SK-N-SH treated with all-trans-retinoic acid at 6 μM for 48 hours (cell line): ENCODE measurements at regions not wholly inside any gene's neighbourhood (a gene's known extent, or its start where the extent isn't known, plus 50 kb on each side); places are given as distances from the start of the nearest gene placed in this dataset.
A peak's percentile ranks its signal among the peaks of the same experiment; 100 is the strongest.

Source experiments
- ATAC-seq: fragments of 200-7000 bp; cut with Tn5 transposase; 3 replicates; pipeline ENCODE4 v1.9.1; 2020; ENCODE audit warnings: mild to moderate bottlenecking, moderate library complexity
- ARNTL ChIP-seq: fragments of 450-650 bp; formaldehyde crosslinking; IDR thresholded peaks from 2 replicates; pipeline ENCODE4 v1.5.0; 2020; ENCODE audit warnings: low read depth, mild to moderate bottlenecking, moderate library complexity, borderline replicate concordance
- BACH2 ChIP-seq: fragments of 250-450 bp; sonication (Bioruptor Pico); IDR thresholded peaks from 2 replicates; pipeline ENCODE4 v1.9.0; 2021; ENCODE audit warnings: mild to moderate bottlenecking, borderline replicate concordance
- CREB5 ChIP-seq: fragments of 250-450 bp; sonication (Bioruptor Pico); IDR thresholded peaks from 2 replicates; pipeline ENCODE4 v1.5.1; 2020; ENCODE audit warnings: low read depth, mild to moderate bottlenecking, moderate library complexity
- ESRRG ChIP-seq: fragments of 250-450 bp; sonication (Bioruptor Pico); IDR thresholded peaks from 2 replicates; pipeline ENCODE4 v1.6.1; 2021; ENCODE audit warnings: mild to moderate bottlenecking
- GLIS3 ChIP-seq: fragments of 250-450 bp; sonication (Bioruptor Pico); IDR thresholded peaks from 2 replicates; pipeline ENCODE4 v1.5.0; 2020; ENCODE audit warnings: mild to moderate bottlenecking, moderate library complexity
- ISL1 ChIP-seq: fragments of 250-450 bp; sonication (Bioruptor Pico); IDR thresholded peaks from 2 replicates; pipeline ENCODE4 v2.1.2; 2022; ENCODE audit warnings: mild to moderate bottlenecking, moderate library complexity
- OSR1 ChIP-seq: fragments of 250-450 bp; sonication (Bioruptor Pico); IDR thresholded peaks from 2 replicates; pipeline ENCODE4 v1.8.0; 2022; ENCODE audit warnings: moderate library complexity, mild to moderate bottlenecking, inconsistent platforms
- PATZ1 ChIP-seq: fragments of 250-450 bp; sonication (Bioruptor Pico); IDR thresholded peaks from 2 replicates; pipeline ENCODE4 v1.8.0; 2020; ENCODE audit warnings: mild to moderate bottlenecking, moderate library complexity, borderline replicate concordance
- RARB ChIP-seq: fragments of 250-450 bp; sonication (Bioruptor Pico); IDR thresholded peaks from 2 replicates; pipeline ENCODE4 v1.8.0; 2021; ENCODE audit warnings: mild to moderate bottlenecking, moderate library complexity
- SNAI2 ChIP-seq: fragments of 250-450 bp; sonication (Bioruptor Pico); IDR thresholded peaks from 2 replicates; pipeline ENCODE4 v1.5.0; 2020; ENCODE audit warnings: mild to moderate bottlenecking, moderate library complexity
- TOX ChIP-seq: fragments of 250-450 bp; sonication (Bioruptor Pico); IDR thresholded peaks from 2 replicates; pipeline ENCODE4 v1.8.0; 2021; ENCODE audit warnings: mild to moderate bottlenecking, moderate library complexity, borderline replicate concordance
- TSHZ2 ChIP-seq: fragments of 250-450 bp; sonication (Bioruptor Pico); IDR thresholded peaks from 2 replicates; pipeline ENCODE4 v1.5.0; 2020; ENCODE audit warnings: mild to moderate bottlenecking, moderate library complexity
- ZFP3 ChIP-seq: fragments of 250-450 bp; sonication (Bioruptor Pico); IDR thresholded peaks from 2 replicates; pipeline ENCODE4 v1.5.0; 2020; ENCODE audit warnings: mild to moderate bottlenecking, moderate library complexity
- ZFP30 ChIP-seq: fragments of 450-650 bp; formaldehyde crosslinking; IDR thresholded peaks from 2 replicates; pipeline ENCODE4 v1.5.0; 2022; ENCODE audit warnings: mild to moderate bottlenecking, moderate library complexity

- TF ChIP-seq TSHZ2 (CRISPR knock-in tag) (no peak), ZFP30 (CRISPR knock-in tag) (no peak)
- TF ChIP-seq, all 23 proteins: peak for 0
Observed at GRCh38 chr10:78177491-78178185, 144.0 kb downstream of the RPS24 start (continued).

GRCh38 chr10:78178397-78178796, 144.7 kb downstream of the RPS24 start:
- ATAC-seq = no peak
- TF ChIP-seq TSHZ2 (CRISPR knock-in tag) = no peak

- TF ChIP-seq TOX (CRISPR knock-in tag) = no peak
- no peak for TF ChIP-seq RARB (CRISPR knock-in tag)
- no peak for TF ChIP-seq BACH2 (CRISPR knock-in tag)
- no peak for TF ChIP-seq CREB5 (CRISPR knock-in tag)
- no peak for TF ChIP-seq ESRRG
- no peak for TF ChIP-seq SNAI2
- no peak for TF ChIP-seq ARNTL (CRISPR knock-in tag)
- no peak for TF ChIP-seq ZFP3 (CRISPR knock-in tag)
- TF ChIP-seq ISL1 = no peak
- ATAC-seq = peak; percentile 64
Observed at GRCh38 chr10:78178940-78179339, 145.3 kb downstream of the RPS24 start.

- TF ChIP-seq PATZ1 (CRISPR knock-in tag) (no peak), TOX (CRISPR knock-in tag) (no peak), TSHZ2 (CRISPR knock-in tag) (no peak), ISL1 (no peak), ZFP30 (CRISPR knock-in tag) (no peak), GLIS3 (no peak), OSR1 (no peak), SNAI2 (no peak)
- ATAC-seq = no peak
Observed at GRCh38 chr10:78179886-78180705, 146.4 kb downstream of the RPS24 start.
